ENCODE measurements at regions not wholly inside any gene's neighbourhood (a gene's known extent, or its start where the extent isn't known, plus 50 kb on each side); places are given as distances from the start of the nearest gene placed in this dataset.

GRCh38 chr2:2623939-2624338 lies 292.9 kb upstream of the MYT1L start:
- no peak for TF ChIP-seq YY1 (IDR thresholded peaks at IDR 0.05; ENCODE audit: insufficient read depth, insufficient read length)
- no peak for TF ChIP-seq ZNF274 (IDR thresholded peaks at IDR 0.05; ENCODE audit: low read depth, low read length)

Measured in NT2/D1 (cell line).